Neuronal stem cell (in vitro differentiated cells): ENCODE measurements at regions not wholly inside any gene's neighbourhood (a gene's known extent, or its start where the extent isn't known, plus 50 kb on each side); places are given as distances from the start of the nearest gene placed in this dataset.

ENCODE experiments used
- DNase-seq: peaks from one replicate; pipeline ENCODE4 v3.0.0-alpha.2; 2013; ENCODE audit warnings: low spot score
- H2AFZ ChIP-seq: one replicate; pipeline ENCODE4 v1.6.1; 2013; ENCODE audit warnings: mild to moderate bottlenecking, low read length, inconsistent platforms
- H2AK5ac ChIP-seq: 2 replicates; pipeline ENCODE4 v1.6.1; 2013; ENCODE audit warnings: low read depth, mild to moderate bottlenecking, inconsistent platforms, low read length, moderate library complexity, mixed read lengths
- H2BK120ac ChIP-seq: 2 replicates; pipeline ENCODE4 v1.6.1; 2013; ENCODE audit warnings: low read depth, mild to moderate bottlenecking, inconsistent platforms, low read length, moderate library complexity, mixed read lengths
- H2BK12ac ChIP-seq: one replicate; pipeline ENCODE4 v1.6.1; 2013; ENCODE audit warnings: low read length, inconsistent platforms
- H2BK15ac ChIP-seq: 2 replicates; pipeline ENCODE4 v1.6.1; 2013; ENCODE audit warnings: mild to moderate bottlenecking, low read length, inconsistent platforms, mixed read lengths
- H2BK5ac ChIP-seq: one replicate; pipeline ENCODE4 v1.6.1; 2013; ENCODE audit warnings: inconsistent platforms, mild to moderate bottlenecking, low read length, moderate library complexity
- H3K14ac ChIP-seq: one replicate; pipeline ENCODE4 v1.6.1; 2013; ENCODE audit warnings: low read length, inconsistent platforms
- H3K18ac ChIP-seq: 2 replicates; pipeline ENCODE4 v1.6.1; 2013; ENCODE audit warnings: low read length, inconsistent platforms
- H3K23ac ChIP-seq: 2 replicates; pipeline ENCODE4 v1.6.1; 2013; ENCODE audit warnings: low read depth, mild to moderate bottlenecking, mixed read lengths, low read length, inconsistent platforms; ENCODE audit not compliant: poor library complexity
- H3K27ac ChIP-seq: replicated peaks from 3 replicates; pipeline ENCODE4 v1.5.1; 2013; ENCODE audit warnings: low read length, inconsistent platforms
- H3K27me3 ChIP-seq, 3 experiments: 2 replicates each; pipeline ENCODE4 v1.6.1; 2013; ENCODE audit warnings: low read length in 3 of 3, mild to moderate bottlenecking in 2 of 3, inconsistent platforms in 1 of 3, low read depth in 1 of 3, mixed read lengths in 1 of 3, moderate library complexity in 1 of 3; ENCODE audit not compliant: control insufficient read depth in 3 of 3, insufficient read depth in 3 of 3
- H3K36me3 ChIP-seq, 2 donors: replicated peaks in 1 of 2; 2 replicates each; pipeline ENCODE4 v1.6.1; 2013; ENCODE audit warnings: low read length in 2 of 2; ENCODE audit not compliant: control insufficient read depth in 2 of 2, insufficient read depth in 2 of 2
- H3K4ac ChIP-seq: 2 replicates; pipeline ENCODE4 v1.6.1; 2013; ENCODE audit warnings: inconsistent platforms, mild to moderate bottlenecking, low read length, moderate library complexity
- H3K4me1 ChIP-seq, 2 donors: 1 replicate in 1 of 2; 2 replicates in 1 of 2; pipeline ENCODE4 v1.6.1; 2013; ENCODE audit warnings: low read length in 2 of 2, low read depth in 1 of 2; ENCODE audit not compliant: control insufficient read depth in 2 of 2, insufficient read depth in 1 of 2
- H3K4me2 ChIP-seq: one replicate; pipeline ENCODE4 v1.6.1; 2013; ENCODE audit warnings: mild to moderate bottlenecking, low read length, inconsistent platforms; ENCODE audit not compliant: insufficient read depth, poor library complexity, severe bottlenecking
- H3K4me3 ChIP-seq, 2 donors: 2 replicates each; pipeline ENCODE4 v1.5.1; 2013; ENCODE audit warnings: low read length in 2 of 2, mild to moderate bottlenecking in 2 of 2, inconsistent platforms in 1 of 2, moderate library complexity in 1 of 2
- H3K79me1 ChIP-seq: one replicate; pipeline ENCODE4 v1.6.1; 2013; ENCODE audit warnings: low read depth, mild to moderate bottlenecking, inconsistent platforms, low read length, moderate library complexity
- H3K9ac ChIP-seq: one replicate; pipeline ENCODE4 v1.6.1; 2013; ENCODE audit warnings: mild to moderate bottlenecking, low read depth, low read length, inconsistent platforms; ENCODE audit not compliant: poor library complexity
- H3K9me3 ChIP-seq, 2 donors: replicated peaks in 1 of 2; 2 replicates each; pipeline versions ENCODE3 to v1.6.1; 2013; ENCODE audit warnings: low read length in 2 of 2, mild to moderate bottlenecking in 2 of 2, inconsistent platforms in 1 of 2, low read depth in 1 of 2, mixed read lengths in 1 of 2, moderate library complexity in 1 of 2; ENCODE audit not compliant: control insufficient read depth in 2 of 2, insufficient read depth in 1 of 2
- H4K8ac ChIP-seq: one replicate; pipeline ENCODE4 v1.6.1; 2013; ENCODE audit warnings: low read depth, mild to moderate bottlenecking, inconsistent platforms, low read length, moderate library complexity
- H4K91ac ChIP-seq: one replicate; pipeline ENCODE4 v1.6.1; 2013; ENCODE audit warnings: low read length, low read depth, mild to moderate bottlenecking, inconsistent platforms; ENCODE audit not compliant: poor library complexity
- WGBS, 2 donors: extraction: QIAGEN DNeasy Blood & Tissue Kit; methylation state at CpG; one replicate each; pipeline ENCODE4 v1.1.7; 2013; ENCODE audit warnings: missing lambda C conversion rate in 2 of 2, mixed read lengths in 1 of 2; ENCODE audit not compliant: insufficient read length in 2 of 2, insufficient replicate concordance in 1 of 2; ENCODE audit errors: extremely low coverage in 2 of 2; 5-methylcytosine and 5-hydroxymethylcytosine counted together

DNA sequence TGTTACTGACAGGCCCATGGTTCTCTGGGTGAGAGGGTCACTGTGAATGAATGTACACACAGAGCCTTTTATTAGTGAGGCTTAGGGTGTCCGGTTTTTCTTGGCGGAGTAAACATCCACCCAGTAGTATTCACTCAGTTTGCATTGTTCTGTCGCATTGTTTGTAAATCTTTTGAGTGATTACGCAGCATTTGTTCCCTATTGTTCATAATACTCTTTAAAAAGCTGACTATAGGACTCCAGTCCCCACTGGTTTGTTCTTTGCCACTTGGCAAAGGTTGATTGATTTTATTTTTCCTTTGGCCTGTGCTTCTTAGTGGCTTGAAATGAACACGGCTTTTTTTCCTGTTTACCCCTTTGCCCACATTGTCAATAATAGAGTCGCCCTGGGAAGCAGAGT is 130.1 kb upstream of the ESR1 start:
- no peaks in the 10 kb centered on the region for H3K4me1 ChIP-seq
- H3K23ac ChIP-seq, result no peak overlapping the region
- no peak overlapping the region for H2BK120ac ChIP-seq
- H4K91ac ChIP-seq, result no peak overlapping the region
- no peak overlapping the region for H2BK15ac ChIP-seq
- WGBS, 2 donors, result no CpG with 5 or more reads among the region's 6 CpGs
- H3K27me3 ChIP-seq, result no peaks in the 10 kb centered on the region
- no peak overlapping the region for H2BK5ac ChIP-seq
- no peak overlapping the region for H3K27ac ChIP-seq
- no peak overlapping the region for H4K8ac ChIP-seq
- no peak overlapping the region for H2AFZ ChIP-seq
- H3K4me2 ChIP-seq, result no peak overlapping the region
- H3K18ac ChIP-seq, result no peak overlapping the region
- no peak for DNase-seq
- no peak overlapping the region for H3K4me3 ChIP-seq
- no peak overlapping the region for H3K14ac ChIP-seq
- no peaks in the 10 kb centered on the region for H3K36me3 ChIP-seq
- H2AK5ac ChIP-seq, result no peak overlapping the region
- H2BK12ac ChIP-seq, result no peak overlapping the region
- no peaks in the 10 kb centered on the region for H3K9me3 ChIP-seq
- H3K79me1 ChIP-seq, result no peaks in the 10 kb centered on the region
- no peak overlapping the region for H3K4ac ChIP-seq
- no peak overlapping the region for H3K9ac ChIP-seq

- DNase-seq, result no peak
- Histone ChIP-seq H4K8ac (no peak overlapping the region), H3K14ac (no peak overlapping the region), H2BK5ac (no peak overlapping the region), H3K23ac (no peak overlapping the region), H3K27me3 (no peaks in the 10 kb centered on the region), H3K18ac (no peak overlapping the region), H2BK12ac (no peak overlapping the region), H4K91ac (no peak overlapping the region), H3K27ac (no peak overlapping the region), H3K4ac (no peak overlapping the region), H3K36me3 (no peaks in the 10 kb centered on the region), H3K4me1 (no peaks in the 10 kb centered on the region), H3K4me2 (no peak overlapping the region), H3K4me3 (no peak overlapping the region), H2BK15ac (no peak overlapping the region), H2AFZ (no peak overlapping the region), H3K79me1 (no peaks in the 10 kb centered on the region), H3K9ac (no peak overlapping the region), H2AK5ac (no peak overlapping the region), H2BK120ac (no peak overlapping the region), H3K9me3 (no peaks in the 10 kb centered on the region)
- no CpG with 5 or more reads among the region's 9 CpGs for WGBS, 2 donors
These were observed 128.4 kb upstream of the ESR1 start for GRCh38 chr6:151679081-151679480.

- H3K4me2 ChIP-seq, result no peak overlapping the region
- H2BK15ac ChIP-seq, result no peak overlapping the region
- WGBS, 2 donors, result no CpG with 5 or more reads among the region's 5 CpGs
- H3K9ac ChIP-seq, result no peak overlapping the region
- H3K23ac ChIP-seq, result no peak overlapping the region
- H4K8ac ChIP-seq, result no peak overlapping the region
- H3K79me1 ChIP-seq, result no peaks in the 10 kb centered on the region
- no peak overlapping the region for H3K4ac ChIP-seq
- H3K27ac ChIP-seq, result no peak overlapping the region
- no peak overlapping the region for H2BK12ac ChIP-seq
- no peaks in the 10 kb centered on the region for H3K4me1 ChIP-seq
- H2BK120ac ChIP-seq, result no peak overlapping the region
- H3K27me3 ChIP-seq, result no peaks in the 10 kb centered on the region
- H3K18ac ChIP-seq, result no peak overlapping the region
- H3K36me3 ChIP-seq, result no peaks in the 10 kb centered on the region
- no peak overlapping the region for H4K91ac ChIP-seq
- no peak overlapping the region for H3K4me3 ChIP-seq
- no peaks in the 10 kb centered on the region for H3K9me3 ChIP-seq
- H2AFZ ChIP-seq, result no peak overlapping the region
- H2AK5ac ChIP-seq, result no peak overlapping the region
- H3K14ac ChIP-seq, result no peak overlapping the region
- H2BK5ac ChIP-seq, result no peak overlapping the region
- no peak for DNase-seq
These were observed 127.5 kb upstream of the ESR1 start for GRCh38 chr6:151679941-151680340.

- Histone ChIP-seq H3K4ac (no peak overlapping the region), H3K4me1 (no peaks in the 10 kb centered on the region), H3K27me3 (no peaks in the 10 kb centered on the region), H2BK5ac (no peak overlapping the region), H2BK120ac (no peak overlapping the region), H3K27ac (no peak overlapping the region), H4K91ac (no peak overlapping the region), H3K14ac (no peak overlapping the region), H3K4me2 (no peak overlapping the region), H3K79me1 (no peaks in the 10 kb centered on the region), H2AK5ac (no peak overlapping the region), H2AFZ (no peak overlapping the region), H2BK15ac (no peak overlapping the region), H3K9ac (no peak overlapping the region), H3K23ac (no peak overlapping the region), H2BK12ac (no peak overlapping the region), H3K36me3 (no peaks in the 10 kb centered on the region), H3K9me3 (no peaks in the 10 kb centered on the region), H3K18ac (peak overlapping the region; percentile 27), H3K4me3 (no peak overlapping the region), H4K8ac (no peak overlapping the region)
- no peak for DNase-seq
- WGBS, 2 donors, result no CpG with 5 or more reads among the region's 16 CpGs
These were observed 126.5 kb upstream of the ESR1 start for GRCh38 chr6:151680846-151681432.
